ENCODE measurements at regions not wholly inside any gene's neighbourhood (a gene's known extent, or its start where the extent isn't known, plus 50 kb on each side); places are given as distances from the start of the nearest gene placed in this dataset.

- no peak for DNase-seq (ENCODE audit: low read depth)
- TF ChIP-seq CTCF (IDR thresholded peaks at IDR 0.05; ENCODE audit: insufficient read depth, low read length, poor library complexity, severe bottlenecking) = no peak
- H3K4me3 ChIP-seq (ENCODE audit: low read depth, low read length) = no peak overlapping the region
- no peaks in the 10 kb centered on the region for H3K36me3 ChIP-seq (ENCODE audit: control insufficient read depth, insufficient read depth, low read length)
- H3K27me3 ChIP-seq (ENCODE audit: control insufficient read depth, insufficient read depth, low read length) = no peaks in the 10 kb centered on the region
Measured at GRCh38 chr2:119082821-119083400, 75.6 kb downstream of the C1QL2 start.

GRCh38 chr2:119078796-119079195 lies 79.8 kb downstream of the C1QL2 start:
- H3K27me3 ChIP-seq (ENCODE audit: control insufficient read depth, insufficient read depth, low read length) = no peaks in the 10 kb centered on the region
- H3K4me3 ChIP-seq (ENCODE audit: low read depth, low read length) = no peak overlapping the region
- no peaks in the 10 kb centered on the region for H3K36me3 ChIP-seq (ENCODE audit: control insufficient read depth, insufficient read depth, low read length)
- no peak for TF ChIP-seq CTCF (IDR thresholded peaks at IDR 0.05; ENCODE audit: insufficient read depth, low read length, poor library complexity, severe bottlenecking)
- DNase-seq (ENCODE audit: low read depth) = no peak

- H3K27me3 ChIP-seq (ENCODE audit: control insufficient read depth, insufficient read depth, low read length) = no peaks in the 10 kb centered on the region
- no peak for TF ChIP-seq CTCF (IDR thresholded peaks at IDR 0.05; ENCODE audit: insufficient read depth, low read length, poor library complexity, severe bottlenecking)
- no peak overlapping the region for H3K4me3 ChIP-seq (ENCODE audit: low read depth, low read length)
- no peaks in the 10 kb centered on the region for H3K36me3 ChIP-seq (ENCODE audit: control insufficient read depth, insufficient read depth, low read length)
- DNase-seq (ENCODE audit: low read depth) = no peak
Measured at GRCh38 chr2:119076713-119077112, 81.8 kb downstream of the C1QL2 start.

GRCh38 chr2:119073213-119073612 lies 85.3 kb downstream of the C1QL2 start:
- Histone ChIP-seq H3K36me3 (ENCODE audit: control insufficient read depth, insufficient read depth, low read length) (no peaks in the 10 kb centered on the region), H3K27me3 (ENCODE audit: control insufficient read depth, insufficient read depth, low read length) (no peaks in the 10 kb centered on the region), H3K4me3 (ENCODE audit: low read depth, low read length) (no peak overlapping the region)
- no peak for DNase-seq (ENCODE audit: low read depth)
- TF ChIP-seq CTCF (IDR thresholded peaks at IDR 0.05; ENCODE audit: insufficient read depth, low read length, poor library complexity, severe bottlenecking) = no peak

GRCh38 chr2:119071476-119071875 lies 87.1 kb downstream of the C1QL2 start:
- no peaks in the 10 kb centered on the region for H3K27me3 ChIP-seq (ENCODE audit: control insufficient read depth, insufficient read depth, low read length)
- H3K36me3 ChIP-seq (ENCODE audit: control insufficient read depth, insufficient read depth, low read length) = no peaks in the 10 kb centered on the region
- no peak overlapping the region for H3K4me3 ChIP-seq (ENCODE audit: low read depth, low read length)
- TF ChIP-seq CTCF (IDR thresholded peaks at IDR 0.05; ENCODE audit: insufficient read depth, low read length, poor library complexity, severe bottlenecking) = no peak
- DNase-seq (ENCODE audit: low read depth) = no peak

GRCh38 chr2:119069781-119070180 lies 88.8 kb downstream of the C1QL2 start:
- H3K36me3 ChIP-seq (ENCODE audit: control insufficient read depth, insufficient read depth, low read length) = no peaks in the 10 kb centered on the region
- TF ChIP-seq CTCF (IDR thresholded peaks at IDR 0.05; ENCODE audit: insufficient read depth, low read length, poor library complexity, severe bottlenecking) = no peak
- H3K4me3 ChIP-seq (ENCODE audit: low read depth, low read length) = no peak overlapping the region
- no peak for DNase-seq (ENCODE audit: low read depth)
- H3K27me3 ChIP-seq (ENCODE audit: control insufficient read depth, insufficient read depth, low read length) = no peaks in the 10 kb centered on the region

Measured in kidney epithelial cell (primary cell).